Sigmoid colon (tissue), 6 donors: ENCODE measurements at regions not wholly inside any gene's neighbourhood (a gene's known extent, or its start where the extent isn't known, plus 50 kb on each side); places are given as distances from the start of the nearest gene placed in this dataset.

Experiments used
- DNase-seq: peaks from one replicate; pipeline ENCODE4 v3.0.0-alpha.2; 2019
- H3K27ac ChIP-seq, 4 donors: fragments of 200-600 bp; sonication (generic); one replicate each; pipeline ENCODE4 v1.5.1; 2016 to 2019; ENCODE audit warnings: mild to moderate bottlenecking in 1 of 4
- H3K27me3 ChIP-seq, 3 donors: fragments of 200-600 bp; sonication (generic); one replicate each; pipeline ENCODE4 v1.5.1; 2019; ENCODE audit warnings: mild to moderate bottlenecking in 1 of 3
- H3K36me3 ChIP-seq, 4 donors: fragments of 200-600 bp; sonication (generic); one replicate each; pipeline ENCODE4 v1.5.1; 2016 to 2019
- H3K4me1 ChIP-seq, 4 donors: fragments of 200-600 bp; sonication (generic); one replicate each; pipeline ENCODE4 v1.5.1; 2017 to 2019
- H3K4me3 ChIP-seq, 4 donors: fragments of 200-600 bp; sonication (generic); one replicate each; pipeline ENCODE4 v1.5.1; 2017 to 2019; ENCODE audit warnings: mild to moderate bottlenecking in 2 of 4, moderate library complexity in 1 of 4
- H3K9me3 ChIP-seq, 4 donors: fragments of 200-600 bp in 3 of 4; sonication (generic) in 3 of 4; one replicate each; pipeline versions ENCODE4 v1.5.1 to v1.6.1; 2013 to 2019
- CTCF ChIP-seq, 4 experiments: fragments of 450-650 bp in 3 of 4; fragments of 200-600 bp in 1 of 4; IDR thresholded peaks; one replicate each; pipeline ENCODE4 v1.5.1; 2016 to 2019; ENCODE audit warnings: antibody characterized with exemption in 4 of 4, mild to moderate bottlenecking in 3 of 4, moderate library complexity in 2 of 4
- EP300 ChIP-seq, 4 donors: sonication (generic); formaldehyde crosslinking; IDR thresholded peaks; one replicate each; pipeline ENCODE4 v1.6.1; 2017; ENCODE audit warnings: antibody characterized with exemption in 4 of 4
- POLR2A ChIP-seq, 2 donors: fragments of 450-650 bp; IDR thresholded peaks; one replicate each; pipeline ENCODE4 v1.6.1; 2016; ENCODE audit warnings: antibody characterized with exemption in 2 of 2, mild to moderate bottlenecking in 2 of 2, moderate library complexity in 2 of 2
- POLR2AphosphoS5 ChIP-seq, 4 donors: sonication (generic); formaldehyde crosslinking; IDR thresholded peaks; one replicate each; pipeline ENCODE4 v1.6.1; 2017; ENCODE audit warnings: antibody characterized with exemption in 4 of 4
- WGBS, 2 donors: extraction: QIAGEN DNeasy Blood & Tissue Kit; methylation state at CpG; one replicate each; pipeline ENCODE4 v1.1.7; 2013; 5-methylcytosine and 5-hydroxymethylcytosine counted together
- intact Hi-C: fragments of 100-400 bp; cut with DNase I; formaldehyde crosslinking; loops from one replicate; pipeline ENCODE4 v1.15.1; 2023
- small RNA-seq, 3 donors: library from RNA; depleted of rRNA; stranded (forward); fragments of <200 nt; gene quantifications; one replicate each; pipeline ENCODE3, GENCODE V24; 2016
- donor health status: healthy with polysubstance abuse.
- donor health status: healthy.

- no peak overlapping the region for H3K27ac ChIP-seq
- no peak for DNase-seq
- no peak overlapping the region for H3K4me3 ChIP-seq
- H3K36me3 ChIP-seq = no peaks in the 10 kb centered on the region
- H3K27me3 ChIP-seq = peaks cover 0 to 8% (median 0%) of the 10 kb centered on the region in 3 donors
- intact Hi-C loops = no loop called here
- WGBS, 2 donors = 34 to 83% methylated on average over 6 of the region's 6 CpGs
- peaks cover 0 to 5% (median under 1%) of the 10 kb centered on the region in 4 donors for H3K4me1 ChIP-seq
- no peak for TF ChIP-seq CTCF (IDR thresholded peaks at IDR 0.05)
- no peak for TF ChIP-seq POLR2A (IDR thresholded peaks at IDR 0.05)
- TF ChIP-seq EP300 (IDR thresholded peaks at IDR 0.05) = no peak
- TF ChIP-seq POLR2AphosphoS5 (IDR thresholded peaks at IDR 0.05) = no peak
- H3K9me3 ChIP-seq = no peaks in the 10 kb centered on the region
Observed at GRCh38 chr20:51854921-51855320, 52.6 kb upstream of the SALL4 start.

Small RNAs in the stretch of these regions (small RNA-seq; reads per million reads assigned to genes)
- gene RNU6-347P (0 reads per million in 3 donors), gene RNU7-6P (0 reads per million in 3 donors)
